Mammary epithelial cell (primary cell): ENCODE measurements at regions not wholly inside any gene's neighbourhood (a gene's known extent, or its start where the extent isn't known, plus 50 kb on each side); places are given as distances from the start of the nearest gene placed in this dataset.

Experiments
- CTCF ChIP-seq, 2 donors: IDR thresholded peaks in 1 of 2; conservative IDR thresholded peaks in 1 of 2; 2 replicates each; pipeline ENCODE4 v1.5.1; 2011 to 2012; ENCODE audit warnings: inconsistent platforms in 2 of 2, low read length in 2 of 2, mild to moderate bottlenecking in 2 of 2, control low read depth in 1 of 2, low read depth in 1 of 2; ENCODE audit not compliant: insufficient read depth in 1 of 2; ENCODE audit errors: extremely low read depth in 1 of 2
- EZH2 ChIP-seq: IDR thresholded peaks from 2 replicates; pipeline ENCODE4 v1.6.1; 2012; ENCODE audit warnings: low read length, inconsistent platforms, borderline replicate concordance

- TF ChIP-seq CTCF (conservative IDR thresholded peaks at IDR 0.05 in 1 of 2, IDR thresholded peaks at IDR 0.05 in 1 of 2; ENCODE audit: extremely low read depth in 1 of 2, insufficient read depth in 1 of 2, low read depth in 1 of 2, low read length in 2 of 2) (no peak), EZH2 (no peak)
Measured at GRCh38 chr10:111298031-111298430, 221.2 kb downstream of the ADRA2A start.
